GM20431 (cell line): ENCODE measurements at regions not wholly inside any gene's neighbourhood (a gene's known extent, or its start where the extent isn't known, plus 50 kb on each side); places are given as distances from the start of the nearest gene placed in this dataset.
"Not testable (repeated sequence)": the region's sequence is repeated elsewhere in the genome, so short reads cannot be mapped to it uniquely, and the experiment has no call there.

ENCODE experiments used
- in situ Hi-C: fragments of 300-500 bp; cut with MseI, MboI; formaldehyde crosslinking; loops from one replicate; pipeline ENCODE4 v1.15.0; 2020; ENCODE audit warnings: low sequenced_read_pairs; ENCODE audit not compliant: unreplicated experiment

DNA sequence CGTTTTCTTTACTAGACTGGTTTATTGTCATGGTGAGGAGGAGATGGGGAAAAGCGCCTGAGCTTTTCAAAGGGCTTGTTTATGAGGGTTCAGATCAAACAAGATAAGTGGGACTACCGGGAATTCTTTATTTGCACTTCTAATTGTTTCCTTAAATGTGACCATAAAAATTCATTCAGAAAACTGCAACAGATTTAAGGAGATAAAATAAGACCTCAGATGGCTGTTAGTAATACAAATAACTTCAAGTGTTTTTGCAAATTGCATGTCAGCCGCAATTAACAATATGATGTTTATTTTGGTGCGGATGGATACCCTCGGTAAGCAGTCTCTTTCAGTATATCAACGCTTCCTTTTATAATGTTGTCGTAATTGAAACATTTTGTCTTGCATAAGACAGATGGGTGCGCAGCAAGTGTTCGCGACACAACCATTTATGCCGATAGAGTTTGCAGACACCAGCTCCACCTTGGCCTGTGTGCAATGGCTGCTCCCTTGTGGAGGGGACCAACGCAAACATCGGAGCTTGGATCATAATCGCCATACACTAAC is 151.0 kb downstream of the C4orf33 start:
- in situ Hi-C loops = no loop called here

DNA sequence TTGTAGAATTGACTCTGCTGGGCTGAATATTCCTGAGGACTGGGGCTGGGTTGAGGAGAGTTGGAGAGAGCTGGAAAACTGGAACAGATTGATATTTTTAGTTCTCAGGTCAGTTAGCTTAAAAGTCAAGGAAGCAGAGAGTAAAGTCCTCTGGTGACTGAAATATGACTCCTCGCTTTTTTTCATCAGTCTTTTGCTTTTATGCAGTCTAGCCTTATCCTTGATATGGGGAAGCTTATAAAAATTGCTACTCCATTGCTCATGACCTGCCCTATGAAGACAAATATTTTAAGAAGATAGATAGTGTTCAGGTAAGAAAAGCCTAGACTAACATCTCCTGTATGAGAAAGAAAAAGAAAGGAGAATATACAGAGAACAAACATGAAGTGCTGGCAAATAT is 152.7 kb downstream of the C4orf33 start:
- in situ Hi-C loops = no loop called here

DNA sequence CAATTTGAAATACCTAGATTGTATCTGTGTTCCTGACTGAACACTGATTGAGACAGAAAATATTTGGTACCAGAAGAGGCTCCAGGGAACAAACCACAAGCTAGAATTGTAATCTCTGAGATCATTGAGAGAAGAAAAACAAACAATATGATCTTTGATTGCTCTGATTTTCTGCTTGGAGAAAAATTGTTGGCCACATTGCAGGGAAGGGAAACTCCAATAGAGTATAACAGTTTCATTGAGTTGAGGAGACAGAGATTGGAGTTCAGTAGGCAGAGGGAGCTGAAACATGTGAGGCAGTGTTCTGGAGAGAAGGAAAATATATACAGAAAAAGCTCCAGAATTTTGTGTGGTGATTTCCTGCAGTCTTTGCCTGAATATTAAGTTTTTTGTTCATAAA is 158.2 kb downstream of the C4orf33 start:
- in situ Hi-C loops = no loop called here

DNA sequence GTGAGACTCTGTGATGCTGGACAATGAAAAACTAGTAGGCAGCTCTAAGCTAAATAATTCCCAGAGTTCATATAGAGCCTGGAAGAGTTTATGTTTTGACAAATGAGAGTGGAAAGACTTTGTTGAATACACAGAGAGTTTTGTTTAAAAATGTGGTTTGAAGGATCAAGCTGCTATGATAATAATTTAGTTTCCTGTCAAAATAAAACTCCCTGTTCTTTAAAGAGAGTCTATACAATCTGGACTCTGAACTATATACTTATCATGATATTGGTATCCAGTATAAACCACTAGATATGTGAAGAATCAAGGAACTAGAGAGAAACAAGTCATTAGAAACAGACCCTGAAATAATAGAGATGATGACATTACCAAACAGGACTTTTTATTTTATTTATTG is 158.6 kb downstream of the C4orf33 start:
- in situ Hi-C loops = no loop called here

DNA sequence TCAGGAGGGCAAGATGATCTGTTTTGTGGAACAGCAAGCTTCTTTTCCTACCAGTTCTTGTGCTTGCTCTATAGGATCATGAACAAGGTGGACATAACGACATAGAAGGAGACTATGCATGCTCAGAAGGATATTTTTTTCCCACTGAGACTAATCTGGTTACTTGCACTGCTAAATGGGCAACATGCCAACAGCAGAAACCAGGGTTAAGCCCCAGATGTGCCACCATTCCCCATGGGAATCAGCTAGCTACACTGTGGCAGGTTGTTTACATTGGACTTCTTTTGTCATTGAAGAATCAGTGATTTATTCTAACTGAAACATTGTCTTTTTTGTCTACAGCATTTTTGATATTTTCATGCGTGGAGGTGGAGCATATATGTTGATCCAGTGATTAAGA is 165.6 kb downstream of the C4orf33 start:
- in situ Hi-C loops = no loop called here

DNA sequence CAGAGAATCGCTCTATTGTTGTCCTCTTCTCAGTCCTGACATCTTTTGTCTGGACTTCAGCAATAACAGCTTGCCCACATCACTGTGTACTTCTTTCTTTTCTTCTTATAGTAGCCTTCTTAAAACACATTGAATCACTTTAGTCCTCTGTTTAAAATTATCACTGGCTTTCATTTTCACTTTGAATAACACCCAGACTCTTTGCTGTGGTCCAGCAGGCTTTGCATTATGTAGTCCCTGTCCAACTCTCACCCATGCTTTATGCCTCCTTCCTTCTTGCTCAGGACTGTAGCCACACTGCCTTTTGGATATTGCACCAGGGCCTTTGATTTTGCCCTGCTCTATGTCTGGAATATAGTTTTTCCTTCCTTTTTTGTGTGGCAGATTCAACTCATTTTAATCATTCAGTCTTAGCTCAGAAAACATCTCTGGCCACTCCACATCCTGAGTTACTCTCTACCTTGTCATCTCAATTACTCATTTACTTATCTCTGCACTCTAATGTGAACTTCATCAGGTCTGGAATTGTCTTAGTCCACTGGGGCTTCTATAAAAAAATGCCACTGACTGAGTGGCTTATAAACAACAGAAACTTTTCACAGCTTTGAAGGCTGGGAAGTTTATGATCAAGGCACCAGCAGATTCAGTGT is 168.2 kb downstream of the C4orf33 start:
- in situ Hi-C loops = no loop called here

DNA sequence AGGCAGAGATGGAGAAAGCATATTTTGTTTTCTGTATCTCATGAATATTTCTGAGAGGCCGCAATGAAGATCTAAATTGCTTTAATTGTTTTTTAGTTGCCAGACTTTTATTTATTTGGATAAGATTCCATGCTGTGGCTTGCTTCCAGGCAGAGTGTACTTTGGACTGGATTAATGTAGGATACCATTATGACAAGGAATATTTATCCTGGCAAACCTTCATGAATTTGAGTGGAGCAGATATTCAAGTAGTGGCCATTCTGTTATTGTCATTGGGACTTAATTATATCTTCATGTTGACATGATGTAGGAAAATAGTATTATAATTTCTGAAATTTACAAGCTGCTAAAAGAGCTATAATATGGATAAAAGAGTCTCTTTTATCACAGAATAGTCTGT is 182.9 kb downstream of the C4orf33 start:
- in situ Hi-C loops = no loop called here

DNA sequence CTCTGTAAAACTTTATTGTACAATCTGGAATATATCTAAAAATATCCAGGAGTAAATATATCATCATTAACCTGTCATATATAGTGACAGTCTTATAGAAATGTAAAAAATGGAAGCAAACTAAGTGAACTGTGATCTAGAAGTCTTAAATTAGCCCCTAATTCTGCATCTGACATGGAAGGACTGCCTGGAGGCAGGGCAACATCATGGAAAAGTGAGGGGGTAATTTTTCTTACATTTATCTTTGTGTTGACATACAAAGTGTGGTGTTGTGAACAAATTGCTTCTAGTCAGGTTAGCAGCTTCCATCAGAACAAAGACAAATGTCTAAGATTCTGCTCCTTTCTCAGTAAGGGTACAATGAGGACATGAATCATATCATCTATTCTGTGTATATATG is 186.3 kb downstream of the C4orf33 start:
- in situ Hi-C loops = no loop called here

DNA sequence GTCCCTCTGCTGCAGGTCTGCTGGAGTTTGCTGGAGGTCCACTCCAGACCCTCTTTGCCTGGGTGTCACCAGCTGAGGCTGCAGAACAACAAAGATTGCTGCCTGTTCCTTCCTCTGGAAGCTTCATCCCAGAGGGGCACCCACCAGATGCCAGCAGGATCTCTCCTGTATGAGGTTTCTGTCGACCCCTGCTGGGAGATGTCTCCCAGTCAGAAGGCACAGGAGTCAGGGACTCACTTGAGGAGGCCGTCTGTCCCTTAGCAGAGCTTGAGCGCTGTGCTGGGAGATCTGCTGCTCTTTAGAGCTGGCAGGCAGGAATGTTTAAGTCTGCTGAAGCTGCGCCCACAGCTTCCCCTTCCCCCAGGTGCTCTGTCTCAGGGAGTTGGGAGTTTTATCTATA is 196.2 kb downstream of the C4orf33 start:
- in situ Hi-C loops = not testable (repeated sequence)

DNA sequence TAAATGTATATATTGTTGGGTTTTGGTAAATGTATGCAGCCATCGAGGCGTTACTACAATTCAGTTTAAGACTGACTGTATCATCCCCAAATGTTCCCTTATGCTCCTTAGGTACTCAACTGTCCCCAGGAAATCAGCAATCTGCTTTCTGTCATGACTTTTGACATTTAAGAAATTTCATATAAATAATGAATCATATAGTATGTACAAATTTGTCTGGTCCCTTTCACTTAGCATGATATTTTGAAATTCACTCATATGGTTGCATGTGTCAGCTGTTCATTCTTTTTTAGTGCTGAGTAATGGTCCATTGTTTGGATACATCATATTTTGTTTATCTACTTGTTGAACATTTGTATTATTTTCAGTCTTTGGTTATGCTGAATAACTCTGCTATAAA is 218.8 kb downstream of the C4orf33 start:
- in situ Hi-C loops = no loop called here

DNA sequence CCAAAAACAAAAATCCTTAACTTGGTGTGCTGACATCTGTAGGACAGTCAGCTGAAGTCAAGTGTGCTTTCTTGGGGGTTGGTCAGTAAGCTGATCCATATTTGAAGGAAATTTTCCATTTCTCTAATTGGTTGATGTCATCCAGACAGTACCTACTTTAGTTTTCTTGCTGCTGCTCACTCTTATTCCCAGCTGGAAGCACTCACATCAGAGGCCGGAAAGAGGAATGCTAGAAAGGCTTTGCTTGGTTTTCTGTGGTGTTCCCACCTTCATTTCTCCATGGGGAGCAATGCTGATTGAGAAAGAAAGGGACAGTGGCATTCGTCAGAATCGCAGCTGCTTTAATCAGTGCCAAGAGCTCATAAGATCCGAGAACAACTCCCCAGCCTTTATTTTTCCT is 227.0 kb downstream of the C4orf33 start:
- in situ Hi-C loops = no loop called here

DNA sequence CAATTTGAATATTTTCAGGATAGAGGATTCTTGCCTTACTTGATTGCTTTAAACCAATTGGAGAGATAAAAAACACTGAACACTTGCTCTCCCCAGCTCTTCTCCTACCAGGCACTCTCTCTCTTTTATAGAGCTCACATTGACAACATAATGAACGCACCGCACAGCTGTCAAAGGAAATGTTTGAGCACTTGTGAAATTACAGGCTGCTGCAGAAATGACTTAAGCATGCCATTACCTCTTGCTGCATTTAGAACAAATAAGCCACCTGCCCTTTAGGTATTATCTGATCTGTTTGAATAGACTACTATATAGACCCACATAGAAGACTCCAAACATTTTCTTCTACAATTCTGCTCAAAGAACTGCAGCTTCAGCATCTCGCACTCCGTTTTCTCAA is 227.7 kb downstream of the C4orf33 start:
- in situ Hi-C loops = no loop called here

DNA sequence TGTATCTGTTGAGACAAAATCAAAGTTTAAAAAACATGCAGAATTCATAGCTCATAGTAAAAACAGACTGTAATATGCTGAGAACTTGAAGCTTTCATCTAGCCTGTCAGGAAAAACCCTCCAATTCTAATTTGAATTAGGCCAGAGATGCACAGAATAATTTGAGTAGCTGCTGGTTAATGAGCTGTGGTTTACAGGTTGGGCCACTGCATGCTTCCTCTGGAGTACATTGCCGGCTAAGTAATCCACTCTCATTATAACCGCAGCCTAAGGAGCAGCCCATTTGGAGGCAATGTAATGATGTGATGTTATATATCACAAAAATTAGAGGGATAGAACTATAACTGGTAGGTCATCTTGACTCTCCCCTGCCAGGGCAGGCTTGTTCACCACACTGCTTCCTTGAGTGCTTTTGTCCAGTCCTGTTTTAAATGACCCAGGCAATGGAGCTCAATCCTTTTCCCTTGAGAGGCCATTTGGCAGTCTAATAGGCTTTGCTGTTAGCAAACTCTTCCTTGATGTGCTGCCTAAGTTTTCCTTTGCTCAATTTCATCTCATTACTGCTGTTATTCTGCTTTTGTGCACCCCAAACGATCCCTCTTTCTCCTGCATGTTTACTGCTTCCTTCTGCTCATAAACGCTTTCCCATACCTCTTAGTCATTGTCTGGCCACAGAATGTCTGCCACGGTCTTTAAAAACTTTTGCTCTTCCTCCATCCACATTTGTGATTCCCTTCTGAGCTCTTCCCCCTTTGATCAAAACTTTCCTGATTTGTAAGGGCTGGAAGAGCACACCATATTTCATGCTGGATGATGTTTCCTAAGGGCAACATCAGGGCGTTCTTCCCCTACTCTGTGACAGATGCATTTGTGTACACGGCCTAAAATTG is 230.9 kb downstream of the C4orf33 start:
- in situ Hi-C loops = no loop called here

DNA sequence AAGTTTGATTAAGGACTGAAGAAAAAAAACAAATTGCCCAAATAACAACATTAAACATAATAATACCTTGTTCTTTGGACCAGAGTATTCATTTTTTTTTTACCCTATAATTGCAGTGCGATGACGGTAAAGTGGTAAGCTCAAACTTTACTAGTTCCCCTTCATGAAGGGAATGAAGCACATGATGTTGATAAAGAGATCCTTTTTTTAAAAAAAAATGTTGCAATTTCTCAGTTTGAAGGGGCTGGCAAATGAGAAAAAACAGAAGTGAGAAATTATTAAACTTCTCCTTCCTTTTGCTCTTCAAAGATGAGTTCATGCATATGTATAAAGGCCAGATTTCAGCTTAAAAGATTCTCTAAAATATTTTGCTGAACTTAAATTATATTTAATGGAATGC is 231.7 kb downstream of the C4orf33 start:
- in situ Hi-C loops = no loop called here

DNA sequence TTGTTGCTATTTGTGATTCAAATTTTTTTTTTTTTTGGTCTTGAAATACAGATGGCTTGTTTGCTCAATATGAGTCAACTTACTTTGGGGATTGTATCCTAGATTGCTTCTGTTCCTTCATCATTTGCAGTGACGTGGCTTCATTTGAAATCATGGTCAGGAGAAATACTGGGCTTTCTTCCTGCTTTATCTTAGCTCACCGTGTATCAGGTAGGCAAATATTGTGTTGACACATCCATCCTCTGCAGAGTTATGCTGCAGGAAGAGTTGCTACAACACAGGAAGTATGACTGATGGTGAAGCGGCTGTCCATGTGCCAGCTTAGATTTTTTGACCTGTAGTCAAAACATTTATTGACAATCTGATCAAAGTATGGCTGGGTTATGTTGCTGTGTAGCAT is 232.2 kb downstream of the C4orf33 start:
- in situ Hi-C loops = no loop called here

DNA sequence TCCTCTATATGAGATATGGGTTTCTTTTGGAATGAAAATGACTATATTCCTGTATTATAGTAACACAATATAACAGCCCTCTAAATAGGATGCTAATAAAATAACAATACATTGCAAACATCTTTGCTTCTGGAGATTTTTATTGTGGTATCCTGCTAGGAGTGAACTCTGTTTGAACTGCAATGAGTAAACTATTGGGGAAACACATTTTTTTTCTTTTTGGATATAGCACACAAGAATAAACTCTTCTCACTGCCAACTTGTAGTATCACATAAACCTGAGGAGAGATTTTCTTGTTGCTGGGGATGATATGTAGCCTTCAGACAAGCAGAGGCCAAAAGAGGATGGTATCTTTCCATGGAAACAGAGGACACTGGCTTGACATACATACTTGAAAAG is 238.2 kb downstream of the C4orf33 start:
- in situ Hi-C loops = no loop called here

DNA sequence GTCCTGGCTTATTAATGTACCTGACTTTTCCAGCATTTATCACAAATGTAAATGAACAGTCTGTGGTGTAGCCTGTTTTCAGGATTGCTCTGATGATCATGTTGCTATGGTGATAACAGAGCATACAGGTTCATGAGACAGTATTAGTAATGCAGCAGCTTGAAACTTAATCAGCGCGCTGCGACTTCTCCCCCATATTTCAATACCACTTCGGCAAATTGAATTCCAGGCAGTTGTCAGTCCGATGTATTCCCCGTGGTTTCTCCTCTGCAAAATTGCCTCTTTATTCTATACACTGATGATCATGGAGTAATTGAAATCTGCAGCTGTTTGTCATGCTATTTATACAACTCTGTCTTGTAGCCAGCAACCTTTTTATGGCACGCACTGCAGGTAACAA is 239.3 kb downstream of the C4orf33 start:
- in situ Hi-C loops = no loop called here

DNA sequence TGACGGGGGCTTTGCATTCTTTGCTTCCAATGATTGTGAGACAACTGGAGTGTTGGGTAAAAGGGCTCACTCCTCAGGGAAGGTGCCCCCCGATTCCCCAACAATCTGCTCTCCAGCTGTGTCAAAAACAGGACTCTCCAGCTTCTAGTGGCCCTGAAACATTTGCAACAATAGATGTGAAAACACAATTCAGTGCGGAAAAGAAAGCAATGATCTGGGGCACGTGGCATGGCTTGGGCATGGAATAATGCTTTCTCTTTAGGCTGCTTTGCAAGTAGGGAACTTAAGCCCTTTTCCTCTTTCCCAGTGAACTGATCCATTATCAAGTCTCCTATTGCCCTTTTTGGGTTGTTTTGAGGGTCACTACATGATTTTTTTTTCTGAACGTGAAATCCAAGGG is 239.9 kb downstream of the C4orf33 start:
- in situ Hi-C loops = no loop called here

DNA sequence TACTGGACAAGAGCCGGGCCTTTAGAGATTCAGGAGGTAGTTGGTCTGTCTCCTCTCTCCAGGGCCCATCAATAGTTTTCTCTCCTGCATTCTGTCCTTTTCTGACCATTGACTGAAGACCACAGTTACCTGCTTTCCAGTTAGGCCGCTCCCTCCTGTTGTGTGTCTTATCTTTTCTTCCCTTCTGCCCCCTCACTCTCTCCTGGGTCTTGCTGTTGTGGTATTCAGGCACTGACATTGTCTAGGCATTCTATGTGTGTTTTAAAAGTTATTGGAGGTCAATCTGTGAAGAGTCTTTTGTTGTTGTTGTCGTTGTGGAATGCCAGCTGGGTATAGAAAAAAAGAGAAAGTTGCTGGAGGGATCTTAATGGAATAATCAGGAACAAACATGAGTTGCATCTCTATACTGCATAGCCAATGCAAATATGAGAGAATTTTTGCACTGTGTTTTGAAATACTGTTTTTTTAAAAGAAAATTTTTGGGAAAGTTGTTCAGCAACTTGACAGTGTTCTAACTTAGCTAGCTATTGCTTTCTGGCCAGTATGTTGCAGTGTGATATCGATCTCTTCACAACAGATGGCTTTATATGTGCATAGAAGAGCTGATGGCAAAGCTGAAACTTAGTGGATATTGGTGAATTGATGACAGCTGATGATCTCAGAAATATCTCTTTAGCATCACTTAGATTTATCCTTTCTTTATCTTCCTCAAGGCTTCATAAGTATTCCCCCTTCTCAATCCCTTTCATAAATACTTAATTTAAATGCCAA is 240.7 kb downstream of the C4orf33 start:
- in situ Hi-C loops = no loop called here

DNA sequence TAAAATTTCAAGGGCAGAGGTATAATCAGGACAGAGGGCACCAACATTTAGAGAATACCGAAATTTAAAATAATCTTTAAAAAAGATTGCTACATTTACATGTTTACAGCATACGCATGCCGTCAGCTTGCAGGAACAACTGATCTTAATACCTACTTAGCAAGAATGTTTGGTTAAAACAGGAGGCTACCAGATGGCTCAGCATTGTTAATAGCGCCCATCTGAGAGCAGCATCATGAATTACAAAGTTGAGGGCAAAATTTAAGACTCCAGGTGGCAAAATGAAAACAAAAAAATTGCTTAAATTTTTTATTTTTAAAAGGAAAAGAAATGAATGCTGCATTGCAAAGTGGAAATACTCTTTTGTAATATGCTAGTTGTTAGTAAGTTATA is 241.3 kb downstream of the C4orf33 start:
- in situ Hi-C loops = no loop called here
